GM23338 (cell line): ENCODE measurements at regions not wholly inside any gene's neighbourhood (a gene's known extent, or its start where the extent isn't known, plus 50 kb on each side); places are given as distances from the start of the nearest gene placed in this dataset.
A peak's percentile ranks its signal among the peaks of the same experiment; 100 is the strongest.

ENCODE experiments used
- ATAC-seq: fragments of 200-7000 bp; cut with Tn5 transposase; 3 replicates; pipeline ENCODE4 v1.9.1; 2020
- DNase-seq: peaks from one replicate; pipeline ENCODE4 v3.0.0-alpha.2; 2015; ENCODE audit warnings: low spot score
- H2AFZ ChIP-seq: fragments of 200-600 bp; sonication (generic); 2 replicates; pipeline ENCODE4 v1.8.0; 2016; ENCODE audit warnings: antibody characterized with exemption, mild to moderate bottlenecking, moderate library complexity
- H3F3A ChIP-seq: fragments of 200-600 bp; sonication (generic); replicated peaks from 2 replicates; pipeline ENCODE4 v1.8.0; 2017; ENCODE audit warnings: antibody characterized with exemption, mixed run types, low read depth
- H3K27ac ChIP-seq: fragments of 200-600 bp; sonication (generic); 2 replicates; pipeline ENCODE4 v1.6.1; 2016; ENCODE audit warnings: low read depth
- H3K27me3 ChIP-seq: fragments of 200-600 bp; sonication (generic); 2 replicates; pipeline ENCODE4 v1.8.0; 2016; ENCODE audit warnings: mild to moderate bottlenecking, mixed run types, moderate library complexity; ENCODE audit not compliant: insufficient read depth
- H3K36me3 ChIP-seq: fragments of 200-600 bp; sonication (generic); 2 replicates; pipeline ENCODE4 v1.8.0; 2016; ENCODE audit warnings: mild to moderate bottlenecking; ENCODE audit not compliant: insufficient read depth
- H3K4me1 ChIP-seq: fragments of 200-600 bp; sonication (generic); 2 replicates; pipeline ENCODE4 v1.8.0; 2016; ENCODE audit warnings: mild to moderate bottlenecking, moderate library complexity; ENCODE audit not compliant: insufficient read depth
- H3K4me2 ChIP-seq: fragments of 200-600 bp; sonication (generic); 2 replicates; pipeline ENCODE4 v1.7.1; 2017; ENCODE audit warnings: mixed run types
- H3K4me3 ChIP-seq: fragments of 200-600 bp; sonication (generic); 2 replicates; pipeline ENCODE4 v1.6.1; 2016; ENCODE audit warnings: mixed run types
- H3K79me2 ChIP-seq: fragments of 200-600 bp; sonication (generic); replicated peaks from 2 replicates; pipeline ENCODE4 v1.8.0; 2017; ENCODE audit warnings: mild to moderate bottlenecking; ENCODE audit not compliant: insufficient read depth
- H3K9me2 ChIP-seq: fragments of 200-600 bp; sonication (generic); 2 replicates; pipeline ENCODE4 v1.8.0; 2017; ENCODE audit not compliant: insufficient read depth
- H4K20me1 ChIP-seq: fragments of 200-600 bp; sonication (generic); replicated peaks from 2 replicates; pipeline ENCODE4 v1.8.0; 2017; ENCODE audit warnings: mild to moderate bottlenecking; ENCODE audit not compliant: insufficient read depth
- H3K27ac Mint-ChIP-seq: 2 replicates; pipeline ENCODE4 v1.8.0; 2020; ENCODE audit warnings: inconsistent platforms, mild to moderate bottlenecking, moderate library complexity, mixed read lengths
- H3K27me3 Mint-ChIP-seq: 3 replicates; pipeline ENCODE4 v1.8.0; 2022; ENCODE audit warnings: low read depth, mild to moderate bottlenecking, moderate library complexity, mixed read lengths, inconsistent platforms; ENCODE audit not compliant: insufficient read depth, poor library complexity
- H3K36me3 Mint-ChIP-seq: 3 replicates; pipeline ENCODE4 v1.8.0; 2021; ENCODE audit warnings: low read depth, mild to moderate bottlenecking, inconsistent platforms, moderate library complexity, mixed read lengths
- H3K4me1 Mint-ChIP-seq: 3 replicates; pipeline ENCODE4 v1.8.0; 2020; ENCODE audit warnings: mild to moderate bottlenecking, inconsistent platforms, mixed read lengths
- H3K4me3 Mint-ChIP-seq: 3 replicates; pipeline ENCODE4 v1.8.0; 2021; ENCODE audit warnings: moderate library complexity, mild to moderate bottlenecking, inconsistent platforms, mixed read lengths
- H3K9me3 Mint-ChIP-seq: 3 replicates; pipeline ENCODE4 v1.8.0; 2020; ENCODE audit warnings: moderate library complexity, mild to moderate bottlenecking, inconsistent platforms, mixed read lengths
- CREB1 ChIP-seq: fragments of 250-450 bp; sonication (Bioruptor Pico); IDR thresholded peaks from 2 replicates; pipeline ENCODE4 v1.5.0; 2020; ENCODE audit warnings: low read depth, mild to moderate bottlenecking, moderate library complexity
- EZH2 ChIP-seq: fragments of 200-600 bp; sonication (generic); IDR thresholded peaks from one replicate; pipeline ENCODE4 v1.8.0; 2017; ENCODE audit warnings: antibody characterized with exemption, mild to moderate bottlenecking, low read depth; ENCODE audit not compliant: unreplicated experiment
- EZH2phosphoT487 ChIP-seq: fragments of 200-600 bp; sonication (generic); IDR thresholded peaks from one replicate; pipeline ENCODE4 v1.8.1; 2018; ENCODE audit warnings: antibody characterized with exemption; ENCODE audit not compliant: unreplicated experiment
- NANOG ChIP-seq: IDR thresholded peaks from 2 replicates; pipeline ENCODE4 v1.6.1; 2016; ENCODE audit warnings: antibody characterized with exemption, borderline replicate concordance
- ZNF114 ChIP-seq: fragments of 250-450 bp; sonication (Bioruptor Pico); IDR thresholded peaks from 2 replicates; pipeline ENCODE4 v1.5.0; 2020; ENCODE audit warnings: mild to moderate bottlenecking, moderate library complexity
- ZNF331 ChIP-seq: fragments of 250-450 bp; sonication (Bioruptor Pico); IDR thresholded peaks from 2 replicates; pipeline ENCODE4 v1.5.0; 2020; ENCODE audit warnings: low read depth, mild to moderate bottlenecking, moderate library complexity
- ZNF462 ChIP-seq: fragments of 250-450 bp; sonication (Bioruptor Pico); IDR thresholded peaks from 2 replicates; pipeline ENCODE4 v1.5.0; 2020; ENCODE audit warnings: mild to moderate bottlenecking, moderate library complexity

GRCh38 chr2:12169721-12170120 is 423.3 kb downstream of the LPIN1 start (continued):
- TF ChIP-seq ZNF462 (CRISPR knock-in tag) (no peak), CREB1 (CRISPR knock-in tag) (no peak), EZH2phosphoT487 (no peak), ZNF114 (CRISPR knock-in tag) (no peak), NANOG (no peak)

GRCh38 chr2:12170121-12170520 is 423.7 kb downstream of the LPIN1 start:
- no peaks in the 10 kb centered on the region for H3K4me1 Mint-ChIP-seq
- H4K20me1 ChIP-seq: no peaks in the 10 kb centered on the region
- no peaks in the 10 kb centered on the region for H3K9me3 Mint-ChIP-seq
- H3K27ac ChIP-seq: no peak overlapping the region
- ATAC-seq: no peak
- H3K9me2 ChIP-seq: 0 out of 2 replicates have a peak, but pooled peaks cover 5% of the 10 kb centered on the region
- H3F3A ChIP-seq: no peaks in the 10 kb centered on the region
- no peak overlapping the region for H3K27ac Mint-ChIP-seq
- H3K36me3 ChIP-seq: no peaks in the 10 kb centered on the region
- no peak for DNase-seq
- H3K4me1 ChIP-seq: no peaks in the 10 kb centered on the region
- no peaks in the 10 kb centered on the region for H3K79me2 ChIP-seq
- H3K4me2 ChIP-seq: no peak overlapping the region
- no peaks in the 10 kb centered on the region for H3K36me3 Mint-ChIP-seq
- H3K4me3 Mint-ChIP-seq: no peak overlapping the region
- peaks cover 6% of the 10 kb centered on the region for H3K27me3 Mint-ChIP-seq
- no peaks in the 10 kb centered on the region for H3K27me3 ChIP-seq
- H3K4me3 ChIP-seq: no peak overlapping the region
- H2AFZ ChIP-seq: peak overlapping the region; percentile 52; the same call in 1 of the 2 replicates
- TF ChIP-seq ZNF331 (no peak), EZH2 (no peak), ZNF462 (CRISPR knock-in tag) (no peak), NANOG (no peak), ZNF114 (CRISPR knock-in tag) (no peak)
